NCI-H1417 (cell line): ENCODE measurements at regions not wholly inside any gene's neighbourhood (a gene's known extent, or its start where the extent isn't known, plus 50 kb on each side); places are given as distances from the start of the nearest gene placed in this dataset.

Experiments used
- DNase-seq, 3 experiments: peaks; one replicate each; lab custom pipeline; 2025; lab: John Stamatoyannopoulos, UW

GRCh38 chr1:81618376-81618775, 182.4 kb upstream of the ADGRL2 start:
- DNase-seq = no peak

- no peak for DNase-seq
Observed at GRCh38 chr1:81617308-81617967, 183.3 kb upstream of the ADGRL2 start.

GRCh38 chr1:81613803-81614202, 186.9 kb upstream of the ADGRL2 start:
- DNase-seq = no peak

- DNase-seq = no peak
Observed at GRCh38 chr1:81607924-81608323, 192.8 kb upstream of the ADGRL2 start.

GRCh38 chr1:81607086-81607485, 193.6 kb upstream of the ADGRL2 start:
- DNase-seq = no peak

- DNase-seq = no peak
Observed at GRCh38 chr1:81606656-81607055, 194.1 kb upstream of the ADGRL2 start.

- peak in 2 of 3 experiments; percentile 68 to 88 for DNase-seq
Observed at GRCh38 chr1:81605023-81605422, 195.7 kb upstream of the ADGRL2 start.

- DNase-seq = peak in 2 of 3 experiments; percentile 2 to 30
Observed at GRCh38 chr1:81600878-81601622, 199.7 kb upstream of the ADGRL2 start.

GRCh38 chr1:81600363-81600762, 200.4 kb upstream of the ADGRL2 start:
- DNase-seq = no peak

- no peak for DNase-seq
Observed at GRCh38 chr1:81598623-81599022, 202.1 kb upstream of the ADGRL2 start.

- no peak for DNase-seq
Observed at GRCh38 chr1:81597720-81598426, 202.9 kb upstream of the ADGRL2 start.

- no peak for DNase-seq
Observed at GRCh38 chr1:81596341-81596740, 204.4 kb upstream of the ADGRL2 start.

GRCh38 chr1:81594206-81594605, 206.5 kb upstream of the ADGRL2 start:
- no peak for DNase-seq

- DNase-seq = no peak
Observed at GRCh38 chr1:81592233-81592632, 208.5 kb upstream of the ADGRL2 start.

- DNase-seq = no peak
Observed at GRCh38 chr1:81590171-81590570, 210.6 kb upstream of the ADGRL2 start.

- DNase-seq = no peak
Observed at GRCh38 chr1:81588149-81588548, 212.6 kb upstream of the ADGRL2 start.

GRCh38 chr1:81587426-81587825, 213.3 kb upstream of the ADGRL2 start:
- DNase-seq = no peak

GRCh38 chr1:81585371-81585770, 215.4 kb upstream of the ADGRL2 start:
- no peak for DNase-seq

- DNase-seq = no peak
Observed at GRCh38 chr1:81584398-81584797, 216.3 kb upstream of the ADGRL2 start.

- DNase-seq = peak in 1 of 3 experiments; percentile 8
Observed at GRCh38 chr1:81583878-81584277, 216.9 kb upstream of the ADGRL2 start.

GRCh38 chr1:81582467-81582986, 218.2 kb upstream of the ADGRL2 start:
- DNase-seq = no peak

GRCh38 chr1:81578867-81579266, 221.9 kb upstream of the ADGRL2 start:
- DNase-seq = no peak
